ENCODE measurements at regions not wholly inside any gene's neighbourhood (a gene's known extent, or its start where the extent isn't known, plus 50 kb on each side); places are given as distances from the start of the nearest gene placed in this dataset.
"Not testable (repeated sequence)": the region's sequence is repeated elsewhere in the genome, so short reads cannot be mapped to it uniquely, and the experiment has no call there.

DNA sequence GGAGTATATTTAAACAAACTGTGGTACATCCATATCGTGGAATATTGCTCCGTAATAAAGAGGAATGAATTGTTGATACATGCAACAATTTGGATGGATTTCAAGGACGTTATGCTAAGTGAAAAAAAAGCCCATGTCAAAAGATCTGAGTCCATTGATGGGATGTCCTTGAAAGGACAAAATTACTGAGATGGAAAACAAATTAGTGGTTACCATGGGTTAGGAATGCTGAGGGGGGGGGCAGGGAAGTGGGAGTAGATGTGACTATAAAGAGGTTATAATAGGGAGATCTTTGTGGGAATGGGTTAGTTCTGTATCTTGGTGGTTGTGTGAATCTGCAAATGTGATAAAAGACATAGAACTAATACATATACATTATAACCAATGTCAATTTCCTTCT, 409.3 kb downstream of the SRGAP2C start:
- ATAC-seq (ENCODE audit: insufficient read depth, low read depth), result no peak
- Histone ChIP-seq H2AFZ (ENCODE audit: low read depth, low read length) (no peak overlapping the region), H3K4me1 (ENCODE audit: insufficient read depth, low read length) (peaks cover 6% of the 10 kb centered on the region; the same call in 1 of the 2 replicates), H3K27me3 (ENCODE audit: insufficient read depth, low read length, poor library complexity) (no peaks in the 10 kb centered on the region), H3K79me2 (ENCODE audit: insufficient read depth, low read length) (no peaks in the 10 kb centered on the region), H3K9ac (ENCODE audit: low read depth, low read length) (no peak overlapping the region), H3K4me2 (ENCODE audit: insufficient read depth, low read length) (no peak overlapping the region), H3K4me3 (ENCODE audit: low read depth in 1 of 2, low read length in 2 of 2) (no peak overlapping the region), H3K36me3 (ENCODE audit: insufficient read depth, low read length) (no peaks in the 10 kb centered on the region), H3K27ac (ENCODE audit: low read length) (no peak overlapping the region), H4K20me1 (ENCODE audit: insufficient read depth, low read length) (no peaks in the 10 kb centered on the region), H3K9me3 (ENCODE audit: insufficient read depth, low read length, severe bottlenecking) (no peaks in the 10 kb centered on the region)
- no peak for DNase-seq
- TF ChIP-seq, protein P1, sequence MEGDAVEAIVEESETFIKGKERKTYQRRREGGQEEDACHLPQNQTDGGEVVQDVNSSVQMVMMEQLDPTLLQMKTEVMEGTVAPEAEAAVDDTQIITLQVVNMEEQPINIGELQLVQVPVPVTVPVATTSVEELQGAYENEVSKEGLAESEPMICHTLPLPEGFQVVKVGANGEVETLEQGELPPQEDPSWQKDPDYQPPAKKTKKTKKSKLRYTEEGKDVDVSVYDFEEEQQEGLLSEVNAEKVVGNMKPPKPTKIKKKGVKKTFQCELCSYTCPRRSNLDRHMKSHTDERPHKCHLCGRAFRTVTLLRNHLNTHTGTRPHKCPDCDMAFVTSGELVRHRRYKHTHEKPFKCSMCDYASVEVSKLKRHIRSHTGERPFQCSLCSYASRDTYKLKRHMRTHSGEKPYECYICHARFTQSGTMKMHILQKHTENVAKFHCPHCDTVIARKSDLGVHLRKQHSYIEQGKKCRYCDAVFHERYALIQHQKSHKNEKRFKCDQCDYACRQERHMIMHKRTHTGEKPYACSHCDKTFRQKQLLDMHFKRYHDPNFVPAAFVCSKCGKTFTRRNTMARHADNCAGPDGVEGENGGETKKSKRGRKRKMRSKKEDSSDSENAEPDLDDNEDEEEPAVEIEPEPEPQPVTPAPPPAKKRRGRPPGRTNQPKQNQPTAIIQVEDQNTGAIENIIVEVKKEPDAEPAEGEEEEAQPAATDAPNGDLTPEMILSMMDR (IDR thresholded peaks at IDR 0.05; ENCODE audit: borderline replicate concordance, extremely low read depth, low read length, poor library complexity, severe bottlenecking), result no peak
- TF ChIP-seq EZH2 (IDR thresholded peaks at IDR 0.05; ENCODE audit: borderline replicate concordance, low read depth, low read length, severe bottlenecking), result no peak

DNA sequence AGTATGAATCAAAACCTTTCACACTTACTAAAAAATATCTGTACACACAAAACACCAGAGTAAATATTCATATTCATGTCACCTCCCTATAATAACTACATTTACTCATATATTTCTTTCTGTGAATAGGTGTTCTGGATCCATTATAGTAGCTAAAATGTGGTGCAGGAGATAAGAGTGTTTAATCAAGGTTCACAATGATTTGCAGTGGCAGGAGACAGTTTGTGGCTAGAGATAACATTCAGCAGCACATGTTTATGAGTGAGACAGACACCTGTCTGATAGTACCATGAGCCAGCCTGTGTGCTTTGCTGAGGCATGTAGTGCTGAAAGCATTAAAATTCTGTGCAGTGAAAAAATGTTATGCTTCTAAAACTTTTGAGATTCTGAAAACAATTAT, 410.3 kb downstream of the SRGAP2C start:
- Histone ChIP-seq H3K4me3 (ENCODE audit: low read depth in 1 of 2, low read length in 2 of 2) (no peak overlapping the region), H3K4me1 (ENCODE audit: insufficient read depth, low read length) (peaks cover 6% of the 10 kb centered on the region; the same call in 1 of the 2 replicates), H3K9ac (ENCODE audit: low read depth, low read length) (no peak overlapping the region), H3K4me2 (ENCODE audit: insufficient read depth, low read length) (no peak overlapping the region), H3K79me2 (ENCODE audit: insufficient read depth, low read length) (no peaks in the 10 kb centered on the region), H2AFZ (ENCODE audit: low read depth, low read length) (no peak overlapping the region), H3K27ac (ENCODE audit: low read length) (no peak overlapping the region), H4K20me1 (ENCODE audit: insufficient read depth, low read length) (no peaks in the 10 kb centered on the region), H3K36me3 (ENCODE audit: insufficient read depth, low read length) (no peaks in the 10 kb centered on the region), H3K27me3 (ENCODE audit: insufficient read depth, low read length, poor library complexity) (no peaks in the 10 kb centered on the region), H3K9me3 (ENCODE audit: insufficient read depth, low read length, severe bottlenecking) (no peaks in the 10 kb centered on the region)
- DNase-seq, result no peak
- no peak for TF ChIP-seq EZH2 (IDR thresholded peaks at IDR 0.05; ENCODE audit: borderline replicate concordance, low read depth, low read length, severe bottlenecking)
- TF ChIP-seq, protein P1 (IDR thresholded peaks at IDR 0.05; ENCODE audit: borderline replicate concordance, extremely low read depth, low read length, poor library complexity, severe bottlenecking), result no peak
- peak; percentile 73 for ATAC-seq (ENCODE audit: insufficient read depth, low read depth)

DNA sequence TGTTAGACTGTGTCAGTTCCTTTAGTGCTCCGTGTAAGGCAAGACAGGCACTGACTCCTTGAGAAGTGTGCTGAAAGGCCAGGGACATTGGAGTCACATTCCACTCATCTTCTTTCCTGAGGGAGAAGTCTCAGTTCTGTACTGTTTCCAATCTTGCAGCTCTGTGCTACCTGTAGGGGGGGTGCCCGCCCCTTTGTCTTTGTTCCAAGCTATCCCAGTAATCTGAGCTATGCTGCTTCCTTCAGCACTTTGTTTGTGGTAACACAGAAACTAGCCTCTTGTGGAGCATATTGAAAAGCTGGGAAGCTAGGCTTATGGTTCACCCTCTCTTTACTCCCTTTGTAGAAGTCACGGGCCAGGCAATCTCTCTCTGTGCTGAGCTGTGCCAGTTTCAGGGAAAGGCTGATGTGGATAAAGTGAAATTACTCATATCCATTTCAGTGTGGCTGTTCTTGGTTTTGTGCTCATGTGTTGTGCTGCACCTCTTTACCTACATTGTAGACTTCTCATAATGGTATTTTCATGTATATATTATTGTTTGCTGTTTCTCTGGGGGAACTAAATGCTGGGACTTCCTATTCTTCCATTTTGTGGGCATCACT, 420.2 kb downstream of the SRGAP2C start:
- ATAC-seq (ENCODE audit: insufficient read depth, low read depth); H4K20me1 ChIP-seq (ENCODE audit: insufficient read depth, low read length); H3K9me3 ChIP-seq (ENCODE audit: insufficient read depth, low read length, severe bottlenecking); H3K27me3 ChIP-seq (ENCODE audit: insufficient read depth, low read length, poor library complexity); H3K4me3 ChIP-seq (ENCODE audit: low read depth in 1 of 2, low read length in 2 of 2); H2AFZ ChIP-seq (ENCODE audit: low read depth, low read length); H3K79me2 ChIP-seq (ENCODE audit: insufficient read depth, low read length); H3K4me1 ChIP-seq (ENCODE audit: insufficient read depth, low read length); H3K4me2 ChIP-seq (ENCODE audit: insufficient read depth, low read length); H3K9ac ChIP-seq (ENCODE audit: low read depth, low read length); DNase-seq; H3K36me3 ChIP-seq (ENCODE audit: insufficient read depth, low read length); H3K27ac ChIP-seq (ENCODE audit: low read length): not testable (repeated sequence)

DNA sequence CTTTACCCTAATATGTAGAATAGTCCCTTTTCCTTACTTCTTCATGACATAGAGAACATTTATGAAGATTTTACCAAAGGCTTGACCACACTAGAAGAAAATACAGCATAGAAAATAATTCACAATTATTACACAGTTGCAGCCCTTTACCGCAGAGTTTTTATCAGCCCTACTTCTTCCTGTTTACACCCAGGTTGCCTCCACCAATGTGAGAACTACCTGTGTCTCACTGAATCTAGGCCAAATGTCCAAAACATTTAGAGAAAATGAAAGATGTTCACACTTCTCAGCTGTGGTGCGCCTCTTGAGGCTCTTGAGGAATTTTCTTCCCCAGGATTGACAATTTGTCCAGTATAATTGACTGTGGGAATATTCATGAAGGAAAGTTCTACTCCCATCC, 422.7 kb downstream of the SRGAP2C start:
- not testable (repeated sequence) for H3K4me2 ChIP-seq (ENCODE audit: insufficient read depth, low read length); H3K27ac ChIP-seq (ENCODE audit: low read length); DNase-seq; H3K27me3 ChIP-seq (ENCODE audit: insufficient read depth, low read length, poor library complexity); H3K36me3 ChIP-seq (ENCODE audit: insufficient read depth, low read length); ATAC-seq (ENCODE audit: insufficient read depth, low read depth); H3K4me1 ChIP-seq (ENCODE audit: insufficient read depth, low read length); H4K20me1 ChIP-seq (ENCODE audit: insufficient read depth, low read length); H3K9ac ChIP-seq (ENCODE audit: low read depth, low read length); H3K79me2 ChIP-seq (ENCODE audit: insufficient read depth, low read length); H2AFZ ChIP-seq (ENCODE audit: low read depth, low read length); H3K9me3 ChIP-seq (ENCODE audit: insufficient read depth, low read length, severe bottlenecking); H3K4me3 ChIP-seq (ENCODE audit: low read depth in 1 of 2, low read length in 2 of 2)
